HG03025 (cell line): ENCODE measurements at regions not wholly inside any gene's neighbourhood (a gene's known extent, or its start where the extent isn't known, plus 50 kb on each side); places are given as distances from the start of the nearest gene placed in this dataset.
A peak's percentile ranks its signal among the peaks of the same experiment; 100 is the strongest.

Experiments
- ATAC-seq: cut with Tn5 transposase; IDR thresholded peaks from one replicate; pipeline ENCODE4 v1.9.1; 2021; ENCODE audit warnings: mild to moderate bottlenecking, moderate library complexity; ENCODE audit not compliant: unreplicated experiment, low FRiP score

DNA sequence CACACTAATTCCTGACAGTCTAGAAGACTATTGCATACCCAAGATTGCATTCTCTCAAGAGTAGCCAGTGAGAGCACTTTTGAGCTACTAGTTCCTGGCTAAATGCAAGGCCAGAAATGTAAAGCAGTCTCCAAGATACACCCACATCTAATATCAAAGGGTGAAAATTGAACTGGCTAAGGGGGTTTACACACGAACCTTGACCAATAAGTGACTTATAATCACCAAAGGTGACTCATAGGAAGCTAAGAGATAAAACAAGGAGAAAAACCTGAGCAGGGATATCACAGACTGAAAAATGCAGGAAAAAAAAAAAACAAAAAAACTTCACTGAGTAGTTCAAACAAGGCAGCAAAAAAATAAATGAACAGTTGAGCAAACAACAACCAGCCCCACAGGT lies 172.2 kb upstream of the RRP15 start:
- no peak for ATAC-seq

DNA sequence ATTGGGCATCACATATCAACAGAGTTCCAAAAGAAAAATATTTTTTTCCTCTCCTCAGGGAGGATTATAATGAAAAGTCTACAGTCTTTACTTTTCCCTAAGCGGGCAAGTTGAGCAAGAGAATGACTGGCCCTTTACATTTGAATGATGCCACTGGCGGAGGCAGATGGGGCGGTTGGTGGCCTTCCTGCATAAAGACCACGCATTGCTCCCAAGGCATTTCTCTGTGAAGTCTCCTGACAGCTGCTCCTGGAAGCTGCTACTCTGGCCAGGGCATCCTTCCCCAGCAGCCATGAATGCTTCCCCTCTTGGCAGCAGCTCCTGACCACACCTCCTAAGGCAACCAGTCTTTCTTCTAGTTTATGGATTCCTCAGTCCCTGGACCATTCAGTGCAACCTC lies 161.1 kb upstream of the RRP15 start:
- no peak for ATAC-seq

DNA sequence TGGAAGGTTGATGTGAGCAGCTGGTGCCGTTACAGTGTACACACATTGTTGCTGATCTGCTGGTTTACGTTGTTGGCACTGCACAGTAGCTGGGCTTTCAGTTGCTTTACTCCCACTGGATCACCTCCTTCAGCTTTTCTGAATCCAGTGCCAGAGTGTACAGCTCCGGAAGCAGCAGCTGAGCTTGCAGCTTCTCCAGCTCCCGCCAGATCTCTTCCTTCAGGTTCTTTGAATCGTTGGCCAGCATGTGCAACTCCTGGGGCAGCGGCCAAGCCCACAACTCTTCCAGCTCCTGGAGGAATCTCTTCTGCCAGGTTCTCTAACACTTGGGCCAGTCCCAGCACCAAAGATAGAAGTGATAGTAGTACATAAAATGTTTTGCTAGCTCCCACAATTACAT lies 149.7 kb upstream of the RRP15 start:
- no peak for ATAC-seq

DNA sequence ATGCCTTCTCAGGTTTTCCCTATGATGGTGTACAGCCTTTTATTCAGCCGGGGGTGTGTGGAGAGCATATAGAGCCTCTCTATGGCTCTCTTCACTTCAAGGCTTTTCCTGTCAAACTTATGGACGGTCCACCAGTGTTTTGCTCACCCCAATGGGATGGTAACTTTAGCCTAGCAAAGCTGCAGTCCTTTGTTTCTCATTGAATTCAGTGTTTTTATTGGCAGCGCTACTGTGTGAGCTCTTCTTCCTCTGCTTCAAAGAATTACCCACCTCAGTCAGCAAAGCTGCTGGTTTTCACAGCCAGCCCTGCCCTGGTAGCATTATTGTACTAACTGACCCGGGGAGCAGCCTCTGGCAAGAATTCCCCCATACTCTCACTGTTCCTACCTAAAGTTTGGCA lies 145.3 kb upstream of the RRP15 start:
- no peak for ATAC-seq

DNA sequence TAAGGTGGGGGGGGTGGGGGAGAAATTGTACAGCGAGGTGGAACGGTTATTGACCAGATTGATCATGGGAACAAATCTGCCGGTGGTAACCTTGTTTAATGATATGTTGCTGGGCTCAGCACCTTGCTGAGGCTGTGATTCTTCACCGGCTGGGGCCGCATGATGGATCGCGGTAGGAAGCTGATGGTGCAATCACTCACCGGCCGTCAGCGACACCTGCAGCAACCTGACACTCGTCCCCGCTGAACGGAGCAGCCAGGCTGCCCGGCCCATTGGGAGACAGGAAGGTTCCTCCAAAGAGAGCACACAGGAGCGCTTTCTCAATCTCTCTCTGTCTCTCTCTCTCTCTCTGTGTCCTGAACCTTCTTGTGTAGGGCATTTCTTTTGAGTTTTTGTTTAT lies 128.5 kb upstream of the RRP15 start:
- ATAC-seq, result no peak

DNA sequence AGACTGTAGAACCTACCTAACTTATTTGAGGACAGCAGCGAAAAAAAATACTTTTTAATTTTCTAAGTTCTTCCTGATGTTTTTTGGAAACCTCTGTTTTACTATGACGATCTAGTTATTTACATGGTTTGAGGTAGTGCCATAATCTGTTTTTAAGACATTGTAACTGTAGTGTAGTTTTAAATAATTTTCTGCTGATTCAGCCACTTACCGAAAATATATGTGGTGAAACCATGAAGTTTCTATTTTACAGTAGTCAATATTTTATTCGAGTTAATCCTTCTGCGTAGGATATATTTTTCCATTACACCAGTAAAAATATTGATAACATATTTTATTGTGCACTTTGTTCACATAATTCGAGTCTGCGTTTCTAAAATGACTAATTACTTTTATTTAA lies 121.7 kb upstream of the RRP15 start:
- no peak for ATAC-seq

DNA sequence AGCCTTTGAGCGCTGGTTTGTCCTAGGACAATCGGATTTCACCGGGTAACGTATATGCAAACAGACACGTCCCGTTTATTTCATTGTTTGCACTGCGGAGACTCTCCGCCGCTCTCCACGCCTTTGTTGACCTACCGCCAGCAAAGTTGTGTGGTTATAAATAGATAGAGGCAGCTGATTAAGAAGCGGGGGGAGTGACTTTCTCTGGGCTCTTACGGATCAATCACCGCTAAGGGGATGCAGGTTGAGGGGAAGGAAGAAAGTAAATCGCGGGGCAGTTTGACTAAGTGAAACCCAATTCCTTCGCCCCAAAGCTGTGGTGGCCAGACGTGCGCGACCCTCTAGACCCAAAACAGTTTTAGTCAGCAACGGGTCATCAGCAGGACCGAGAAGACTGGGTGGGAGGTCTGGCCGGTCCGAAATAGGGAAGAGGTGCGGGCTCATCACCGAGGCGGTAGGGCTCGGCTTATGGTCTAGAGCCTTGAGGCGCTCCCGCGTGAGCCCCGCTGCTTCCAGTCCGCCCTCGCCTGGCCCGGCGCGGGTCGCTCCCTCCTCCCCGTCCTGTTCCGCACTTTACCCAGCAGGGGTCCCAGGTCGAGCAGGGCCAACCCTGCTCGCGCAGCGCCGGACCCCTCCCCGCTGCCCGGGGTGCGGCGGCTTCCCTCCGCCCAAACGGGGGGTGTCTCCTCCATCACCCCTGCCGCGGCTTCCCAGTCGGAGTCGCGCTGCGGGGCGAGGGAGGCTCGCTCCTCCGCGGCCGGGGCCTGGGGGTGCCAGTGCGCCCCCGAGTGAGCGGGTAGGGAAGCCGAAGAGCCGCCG lies 120.8 kb upstream of the RRP15 start:
- peak; percentile 55 for ATAC-seq

DNA sequence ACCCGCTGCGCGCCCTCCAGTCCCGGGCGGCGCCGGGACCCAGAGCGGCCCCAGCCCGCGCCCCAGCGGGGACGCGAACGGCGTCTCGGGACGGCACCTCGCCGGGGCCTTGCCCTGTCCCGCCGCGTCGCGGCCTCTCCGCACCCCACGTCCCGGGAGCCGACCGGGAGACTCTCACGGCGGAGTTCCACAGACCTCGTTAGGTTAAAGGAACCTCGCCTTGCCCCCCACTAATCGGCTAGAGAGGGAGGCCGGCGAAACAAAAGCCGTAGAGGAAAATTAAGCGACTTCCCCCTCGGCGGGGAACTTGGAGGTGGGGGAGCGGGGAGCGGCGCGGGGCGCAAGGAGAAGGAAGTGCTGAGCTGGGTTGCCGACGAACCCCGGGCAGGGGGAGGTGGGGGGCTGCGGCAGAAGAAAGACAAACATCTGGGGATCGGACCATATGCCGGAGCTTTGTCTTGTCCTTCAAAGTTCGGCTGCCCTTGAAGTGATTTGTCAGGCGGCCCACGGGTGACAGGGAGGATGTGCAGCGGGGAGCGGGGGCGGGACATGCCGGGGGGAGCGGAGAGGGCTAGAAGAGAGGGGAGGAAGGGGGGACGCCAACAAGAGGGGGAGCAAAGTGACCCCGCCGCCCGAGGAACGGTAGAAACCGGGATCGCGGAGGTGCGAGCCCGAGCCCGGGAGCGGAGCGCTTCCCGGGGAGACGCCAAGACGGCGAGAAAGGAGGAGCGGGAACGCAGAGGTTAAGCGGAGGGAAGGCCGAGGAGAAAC lies 120.0 kb upstream of the RRP15 start:
- ATAC-seq, result peak; percentile 39

DNA sequence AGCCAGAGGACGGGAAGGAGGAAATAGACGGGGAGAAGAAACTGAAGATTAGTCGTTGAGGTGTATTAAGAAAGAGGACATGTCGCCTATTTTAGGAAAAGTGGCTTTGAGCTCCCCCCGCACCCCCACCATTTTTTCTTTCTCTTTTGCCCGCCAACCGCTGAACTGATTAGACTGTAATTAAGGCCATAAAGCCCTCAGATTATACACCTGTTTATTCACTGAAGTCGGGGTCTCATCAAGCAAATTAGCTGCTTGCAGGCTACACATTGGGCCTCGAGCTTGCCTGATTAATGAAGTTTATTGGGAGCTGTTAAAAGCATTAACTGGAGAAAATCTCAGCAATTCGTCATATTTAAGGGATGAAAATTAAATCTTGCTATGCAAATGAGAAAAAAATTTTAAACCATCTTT lies 119.4 kb upstream of the RRP15 start:
- ATAC-seq, result no peak

DNA sequence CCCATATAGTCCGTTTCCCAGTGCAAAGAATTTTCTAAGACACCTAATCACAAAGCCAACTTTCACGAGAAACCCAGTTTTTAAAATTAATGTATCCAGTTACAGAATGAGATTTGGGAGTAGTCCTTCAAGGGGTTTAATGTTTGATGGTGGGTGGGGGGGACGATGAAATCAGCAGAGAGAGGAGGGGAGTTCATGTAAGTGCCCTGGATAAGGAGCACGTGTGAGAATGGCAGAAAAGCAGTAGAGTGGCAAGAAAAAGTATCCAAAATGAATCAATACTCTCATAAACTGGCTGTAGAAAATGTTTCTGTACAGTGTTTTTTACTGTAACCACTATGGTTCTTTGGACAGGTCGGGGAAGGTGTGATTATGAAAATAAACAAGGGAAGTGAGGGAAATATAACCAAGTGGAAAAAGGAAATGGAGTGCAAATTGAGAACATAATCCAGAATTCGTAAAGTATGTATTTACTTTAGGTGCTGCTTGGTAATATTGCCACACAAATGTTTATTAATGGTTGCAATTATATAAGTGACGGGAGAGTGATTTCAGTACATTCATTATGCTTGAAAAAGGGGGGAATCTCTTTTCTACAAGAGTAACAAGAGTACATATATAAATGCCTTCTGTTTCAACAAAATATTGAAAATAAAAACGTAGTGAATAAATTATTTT lies 118.7 kb upstream of the RRP15 start:
- ATAC-seq, result no peak

DNA sequence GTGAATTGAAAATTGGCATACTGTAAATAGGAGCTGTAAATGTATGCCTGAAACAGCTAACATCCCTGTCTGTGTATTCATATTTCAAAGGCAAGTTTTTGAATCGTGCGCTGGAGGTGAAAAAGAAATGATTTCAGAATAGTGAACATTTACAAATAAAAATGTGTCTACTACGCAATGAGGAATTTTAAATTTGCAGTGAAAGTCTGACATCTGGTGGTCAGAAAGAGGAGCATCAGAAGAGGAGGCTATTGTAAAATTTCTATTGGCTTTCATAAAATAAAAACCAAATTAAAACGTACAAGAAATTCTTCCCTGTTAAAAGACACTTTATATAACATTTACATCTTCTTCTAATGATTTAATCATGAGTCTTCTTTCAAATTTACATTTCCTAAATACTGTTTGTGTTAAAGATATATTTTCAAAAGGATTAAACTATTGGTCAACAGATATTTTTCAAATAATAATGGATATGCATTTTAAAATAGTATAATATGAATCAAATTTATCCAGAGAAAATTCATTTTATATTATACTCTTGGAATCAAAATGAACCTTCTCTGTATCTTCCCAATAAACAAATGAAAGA lies 113.7 kb upstream of the RRP15 start:
- no peak for ATAC-seq

DNA sequence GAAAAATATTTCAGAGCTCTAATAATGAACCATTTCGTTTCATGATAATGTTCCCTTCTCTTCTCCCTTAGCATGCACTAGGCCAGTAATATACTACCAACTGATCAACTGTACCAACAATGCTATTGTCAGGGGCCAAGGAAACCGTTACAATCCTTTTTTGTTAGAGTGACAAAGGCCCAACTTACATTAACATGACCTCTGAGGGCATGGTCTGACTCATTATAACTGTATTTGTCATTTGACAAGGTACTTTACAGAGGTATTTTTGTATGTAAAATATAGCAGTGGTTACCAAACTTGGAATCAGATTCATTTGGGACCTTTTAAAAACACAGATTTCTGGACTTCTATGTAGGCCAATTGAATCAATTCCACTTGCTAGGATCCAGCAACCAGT lies 102.6 kb upstream of the RRP15 start:
- no peak for ATAC-seq

DNA sequence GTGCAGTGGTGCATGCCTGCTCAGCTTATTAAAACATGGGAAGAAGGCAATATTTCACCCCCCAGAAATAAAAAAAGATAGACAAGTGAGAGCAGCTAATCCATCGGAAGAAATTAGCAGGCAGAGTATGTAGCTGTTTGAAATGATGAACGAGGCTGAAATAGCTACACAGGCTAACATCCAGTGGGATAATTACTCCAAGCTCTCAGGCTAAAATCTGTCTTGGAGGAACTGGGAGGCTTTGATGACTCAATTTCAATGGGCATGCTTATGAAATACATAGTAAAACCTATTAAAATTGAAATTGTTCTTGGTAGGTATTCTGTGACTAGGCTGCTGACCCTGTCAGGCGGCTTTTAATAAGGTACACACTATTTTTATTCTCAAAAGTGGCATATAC lies 84.1 kb upstream of the RRP15 start:
- ATAC-seq, result no peak

DNA sequence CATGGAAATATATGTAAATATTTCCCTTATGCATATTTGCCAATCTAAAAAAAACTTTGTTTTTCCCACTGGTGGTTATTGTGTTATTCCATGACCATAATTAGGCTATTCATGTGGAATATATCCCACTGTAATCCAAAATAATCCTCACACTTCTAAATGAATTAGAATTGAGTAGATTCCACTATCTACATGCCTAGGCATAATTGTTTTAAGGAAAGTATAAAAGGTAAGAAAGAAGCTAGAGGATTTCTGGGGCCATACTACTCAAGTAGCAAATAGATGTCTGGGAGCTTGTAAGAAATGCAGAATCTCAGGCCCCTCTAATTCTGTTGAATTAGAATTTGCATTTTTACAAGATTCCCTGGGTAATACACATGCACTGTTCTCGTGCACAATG lies 83.5 kb upstream of the RRP15 start:
- no peak for ATAC-seq

DNA sequence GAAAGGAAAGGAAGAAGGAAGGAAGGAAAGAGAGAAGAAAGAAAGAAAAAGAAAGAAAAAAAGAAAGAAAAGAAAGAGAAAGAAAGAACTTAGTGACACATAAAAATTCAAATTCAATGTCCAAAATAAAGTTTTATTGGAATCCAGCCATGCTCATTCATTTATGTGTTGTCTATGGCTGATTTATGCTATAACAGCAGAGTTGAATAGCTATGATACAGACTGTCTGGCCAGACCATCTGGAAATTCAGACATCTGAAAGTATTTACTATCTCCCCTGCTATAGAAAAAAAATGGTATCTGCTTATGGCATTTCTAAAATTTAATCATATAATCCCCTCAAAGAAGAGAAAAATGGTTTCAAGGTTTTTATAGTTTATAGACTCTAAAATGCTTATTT lies 79.4 kb upstream of the RRP15 start:
- no peak for ATAC-seq

DNA sequence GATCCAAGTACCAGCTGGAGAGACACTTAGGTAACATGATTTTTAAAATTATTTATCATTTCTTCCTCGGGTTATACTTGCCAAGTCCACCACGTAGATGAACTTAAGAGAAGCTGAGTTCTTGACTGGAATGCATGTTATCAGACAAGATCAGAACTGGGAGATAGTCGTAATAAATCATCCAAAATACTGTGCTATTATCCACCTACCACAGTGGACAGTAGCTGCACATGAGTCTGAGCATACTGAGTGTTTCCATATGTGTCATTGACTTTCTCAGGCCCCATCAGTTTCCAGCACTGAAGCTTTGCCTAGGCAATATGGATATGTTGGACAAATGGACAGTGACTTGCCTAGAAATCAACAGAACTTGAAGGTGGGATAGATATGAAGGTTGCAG lies 77.9 kb upstream of the RRP15 start:
- no peak for ATAC-seq

DNA sequence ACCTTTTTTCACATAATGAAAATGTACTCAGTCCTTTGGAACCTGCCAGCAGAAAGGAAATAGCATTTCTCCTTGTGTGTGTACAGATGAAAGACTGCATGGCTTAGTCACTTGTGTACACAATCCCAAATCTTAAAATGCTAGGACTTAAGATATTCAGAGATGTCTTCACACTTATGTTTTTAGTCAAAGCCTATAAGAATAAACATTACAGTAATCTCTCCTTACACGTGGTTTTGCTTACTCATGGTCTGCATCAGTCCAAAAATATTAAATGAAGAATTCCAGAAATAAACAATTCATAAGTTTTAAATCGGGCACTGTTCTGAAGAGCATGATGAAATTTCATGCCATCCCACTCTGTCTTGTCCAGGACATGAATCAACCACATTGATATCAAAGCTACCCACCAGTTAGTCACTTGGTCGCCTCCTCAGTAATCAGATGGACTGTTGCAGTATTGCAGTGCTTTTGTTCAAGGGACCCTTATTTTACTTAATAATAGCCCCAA lies 75.7 kb upstream of the RRP15 start:
- ATAC-seq, result no peak

DNA sequence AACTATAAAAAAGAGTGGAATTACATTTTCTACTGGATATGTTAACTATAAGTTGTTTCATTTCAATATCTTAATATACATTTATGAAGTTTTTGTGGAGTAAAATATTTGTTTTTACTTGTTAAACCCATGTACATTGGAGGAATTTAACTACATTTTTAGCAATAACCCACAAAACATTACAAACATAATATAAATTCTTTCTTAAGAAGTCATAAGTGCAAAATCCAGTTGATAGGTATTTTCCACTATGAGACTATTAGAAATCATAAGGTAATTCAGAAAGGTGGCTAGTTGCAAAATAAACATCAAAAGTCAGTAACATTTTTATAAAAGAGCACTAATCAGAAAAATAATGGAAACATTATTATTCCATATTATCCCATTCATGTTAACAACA lies 73.9 kb upstream of the RRP15 start:
- no peak for ATAC-seq

DNA sequence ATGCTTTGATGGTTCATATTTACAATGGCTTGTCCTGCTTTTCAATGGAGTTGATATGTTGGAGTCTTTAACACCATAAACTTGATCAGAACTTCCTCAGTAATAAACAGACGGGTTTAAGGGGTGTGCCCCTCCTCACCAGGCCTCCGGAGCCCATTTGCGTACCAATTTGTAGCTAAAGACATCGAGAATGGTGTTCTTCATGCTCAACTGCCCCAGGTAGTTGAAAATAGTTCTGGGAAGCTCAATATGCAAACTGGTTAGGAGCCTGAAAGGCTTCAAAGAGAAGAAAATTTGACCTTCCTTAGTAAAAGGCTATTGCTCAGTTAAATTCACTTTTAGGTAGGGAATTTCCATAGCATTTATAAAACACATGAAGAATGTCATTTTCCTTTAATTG lies 68.1 kb upstream of the RRP15 start:
- ATAC-seq, result peak; percentile 69

DNA sequence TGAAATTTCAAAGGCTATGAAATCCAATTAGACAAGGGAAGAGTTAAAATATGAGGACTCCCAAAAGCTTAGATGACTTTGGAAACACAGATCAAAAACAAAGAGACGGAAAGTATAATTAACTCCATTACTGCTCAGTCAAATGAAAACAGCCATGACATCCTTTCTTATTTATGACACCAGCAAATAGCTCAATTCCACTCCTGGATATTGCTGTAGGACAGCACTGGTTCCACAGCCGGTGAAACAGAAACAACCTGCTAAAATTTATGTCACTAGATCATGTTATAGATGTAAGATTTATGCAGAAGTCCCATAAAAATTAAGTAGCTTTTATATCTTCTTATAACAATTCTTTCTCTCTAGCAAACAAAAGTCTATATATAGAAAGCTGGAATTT lies 65.6 kb upstream of the RRP15 start:
- no peak for ATAC-seq

DNA sequence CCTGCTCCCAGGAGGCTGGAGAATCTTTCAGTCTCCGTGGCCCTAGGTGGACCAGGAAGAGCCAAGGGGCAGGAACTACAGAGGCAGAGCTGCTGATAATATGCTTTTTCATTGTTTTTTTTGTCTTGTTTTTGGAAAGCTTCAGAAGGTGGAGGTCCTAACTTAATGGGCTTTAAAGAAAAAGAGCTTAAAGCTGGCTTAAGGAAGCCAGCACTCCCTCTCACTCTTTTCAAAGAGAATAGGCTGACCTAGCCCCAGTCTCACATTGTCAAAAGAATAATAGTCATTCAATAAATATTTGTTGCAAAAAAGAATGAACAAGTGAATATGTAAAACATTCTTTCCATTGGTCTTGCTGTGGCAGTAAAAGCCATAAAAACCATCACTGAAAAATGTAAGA lies 61.0 kb upstream of the RRP15 start:
- ATAC-seq, result no peak
